HG03280 (cell line): ENCODE measurements at regions not wholly inside any gene's neighbourhood (a gene's known extent, or its start where the extent isn't known, plus 50 kb on each side); places are given as distances from the start of the nearest gene placed in this dataset.

Experiments
- ATAC-seq: cut with Tn5 transposase; IDR thresholded peaks from one replicate; pipeline ENCODE4 v1.9.1; 2021; ENCODE audit warnings: mild to moderate bottlenecking, moderate library complexity; ENCODE audit not compliant: unreplicated experiment

- ATAC-seq, result no peak
Measured at GRCh38 chr5:58259685-58260152, 200.2 kb downstream of the PLK2 start.

- no peak for ATAC-seq
Measured at GRCh38 chr5:58258984-58259684, 200.8 kb downstream of the PLK2 start.

- no peak for ATAC-seq
Measured at GRCh38 chr5:58255970-58256369, 203.9 kb downstream of the PLK2 start.

GRCh38 chr5:58255386-58255785, 204.5 kb downstream of the PLK2 start:
- no peak for ATAC-seq

GRCh38 chr5:58248221-58248620, 211.7 kb downstream of the PLK2 start:
- ATAC-seq, result no peak

- ATAC-seq, result no peak
Measured at GRCh38 chr5:58246461-58246944, 213.4 kb downstream of the PLK2 start.

GRCh38 chr5:58245476-58245840, 214.4 kb downstream of the PLK2 start:
- no peak for ATAC-seq

- ATAC-seq, result no peak
Measured at GRCh38 chr5:58244819-58245475, 214.9 kb downstream of the PLK2 start.

GRCh38 chr5:58241389-58241788, 218.5 kb downstream of the PLK2 start:
- no peak for ATAC-seq

- ATAC-seq, result no peak
Measured at GRCh38 chr5:58240322-58240721, 219.6 kb downstream of the PLK2 start.

GRCh38 chr5:58239731-58240130, 220.2 kb downstream of the PLK2 start:
- ATAC-seq, result no peak

GRCh38 chr5:58239045-58239444, 220.8 kb downstream of the PLK2 start:
- ATAC-seq, result peak; percentile 66

GRCh38 chr5:58236498-58236897, 223.4 kb downstream of the PLK2 start:
- ATAC-seq, result no peak

- no peak for ATAC-seq
Measured at GRCh38 chr5:58235299-58235698, 224.6 kb downstream of the PLK2 start.

- no peak for ATAC-seq
Measured at GRCh38 chr5:58232130-58232529, 227.8 kb downstream of the PLK2 start.

GRCh38 chr5:58231041-58231440, 228.8 kb downstream of the PLK2 start:
- no peak for ATAC-seq

GRCh38 chr5:58228896-58229295, 231.0 kb downstream of the PLK2 start:
- ATAC-seq, result no peak

- ATAC-seq, result no peak
Measured at GRCh38 chr5:58227858-58228257, 232.0 kb downstream of the PLK2 start.

- ATAC-seq, result no peak
Measured at GRCh38 chr5:58224661-58225060, 235.2 kb downstream of the PLK2 start.

GRCh38 chr5:58224221-58224620, 235.7 kb downstream of the PLK2 start:
- no peak for ATAC-seq

GRCh38 chr5:58215364-58215763, 244.5 kb downstream of the PLK2 start:
- no peak for ATAC-seq

GRCh38 chr5:58211441-58211840, 248.4 kb downstream of the PLK2 start:
- ATAC-seq, result no peak
